ENCODE measurements at regions not wholly inside any gene's neighbourhood (a gene's known extent, or its start where the extent isn't known, plus 50 kb on each side); places are given as distances from the start of the nearest gene placed in this dataset.

- Mint-ChIP-seq H3K4me3 (no peak overlapping the region), H3K9me3 (peaks cover 3% of the 10 kb centered on the region), H3K27ac (ENCODE audit: unreplicated experiment) (no peak overlapping the region), H3K27me3 (ENCODE audit: low read depth) (no peaks in the 10 kb centered on the region), H3K4me1 (peaks cover 14% of the 10 kb centered on the region), H3K36me3 (ENCODE audit: low read depth) (no peaks in the 10 kb centered on the region)
- no peak for DNase-seq (ENCODE audit: low read depth, low spot score)
- TF ChIP-seq, protein P1, sequence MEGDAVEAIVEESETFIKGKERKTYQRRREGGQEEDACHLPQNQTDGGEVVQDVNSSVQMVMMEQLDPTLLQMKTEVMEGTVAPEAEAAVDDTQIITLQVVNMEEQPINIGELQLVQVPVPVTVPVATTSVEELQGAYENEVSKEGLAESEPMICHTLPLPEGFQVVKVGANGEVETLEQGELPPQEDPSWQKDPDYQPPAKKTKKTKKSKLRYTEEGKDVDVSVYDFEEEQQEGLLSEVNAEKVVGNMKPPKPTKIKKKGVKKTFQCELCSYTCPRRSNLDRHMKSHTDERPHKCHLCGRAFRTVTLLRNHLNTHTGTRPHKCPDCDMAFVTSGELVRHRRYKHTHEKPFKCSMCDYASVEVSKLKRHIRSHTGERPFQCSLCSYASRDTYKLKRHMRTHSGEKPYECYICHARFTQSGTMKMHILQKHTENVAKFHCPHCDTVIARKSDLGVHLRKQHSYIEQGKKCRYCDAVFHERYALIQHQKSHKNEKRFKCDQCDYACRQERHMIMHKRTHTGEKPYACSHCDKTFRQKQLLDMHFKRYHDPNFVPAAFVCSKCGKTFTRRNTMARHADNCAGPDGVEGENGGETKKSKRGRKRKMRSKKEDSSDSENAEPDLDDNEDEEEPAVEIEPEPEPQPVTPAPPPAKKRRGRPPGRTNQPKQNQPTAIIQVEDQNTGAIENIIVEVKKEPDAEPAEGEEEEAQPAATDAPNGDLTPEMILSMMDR (conservative IDR thresholded peaks at IDR 0.05) = no peak
Measured at GRCh38 chr16:65641762-65642289, 520.0 kb upstream of the CDH11 start.

DNA sequence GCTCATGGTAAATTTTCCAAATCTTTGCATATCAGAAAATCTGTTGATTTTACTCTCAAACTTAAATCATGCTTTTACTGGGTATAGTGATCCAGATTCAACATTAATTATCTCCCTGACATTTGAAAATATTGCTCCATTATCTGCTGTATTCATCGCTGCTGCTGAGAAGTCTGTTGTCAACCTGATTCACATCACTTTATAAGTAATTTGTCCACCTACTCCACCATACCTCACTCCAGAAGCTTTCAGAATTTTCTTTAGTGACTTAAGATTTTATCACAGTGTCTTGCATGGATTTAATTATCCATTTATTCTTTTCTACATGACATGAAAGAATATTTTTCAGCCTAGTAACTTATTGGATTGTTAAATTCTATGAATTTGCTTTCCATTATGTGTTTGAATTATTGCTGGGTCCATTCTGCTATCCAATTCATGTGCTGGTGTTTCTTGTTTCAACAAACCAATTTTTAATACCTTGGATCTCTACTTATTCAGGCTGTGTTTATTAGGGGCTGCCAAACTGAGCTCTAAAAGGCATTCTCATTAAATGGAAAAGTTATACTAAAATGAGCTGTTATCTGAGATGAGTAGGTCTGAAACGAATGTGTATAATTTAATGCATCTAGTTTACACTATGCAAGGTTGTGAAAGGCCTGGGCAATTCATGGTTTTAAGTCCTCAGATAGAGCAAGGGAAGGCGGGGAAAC is 519.3 kb upstream of the CDH11 start:
- TF ChIP-seq, protein P1 (conservative IDR thresholded peaks at IDR 0.05) = no peak
- H3K9me3 Mint-ChIP-seq = peaks cover 3% of the 10 kb centered on the region
- no peak overlapping the region for H3K27ac Mint-ChIP-seq (ENCODE audit: unreplicated experiment)
- H3K36me3 Mint-ChIP-seq (ENCODE audit: low read depth) = no peaks in the 10 kb centered on the region
- peaks cover 14% of the 10 kb centered on the region for H3K4me1 Mint-ChIP-seq
- H3K4me3 Mint-ChIP-seq = no peak overlapping the region
- H3K27me3 Mint-ChIP-seq (ENCODE audit: low read depth) = no peaks in the 10 kb centered on the region
- no peak for DNase-seq (ENCODE audit: low read depth, low spot score)

GRCh38 chr16:65634833-65635232 is 513.0 kb upstream of the CDH11 start:
- DNase-seq (ENCODE audit: low read depth, low spot score) = no peak
- H3K27ac Mint-ChIP-seq (ENCODE audit: unreplicated experiment) = no peak overlapping the region
- peaks cover 13% of the 10 kb centered on the region for H3K4me1 Mint-ChIP-seq
- no peaks in the 10 kb centered on the region for H3K36me3 Mint-ChIP-seq (ENCODE audit: low read depth)
- TF ChIP-seq, protein P1 (conservative IDR thresholded peaks at IDR 0.05) = no peak
- H3K4me3 Mint-ChIP-seq = no peak overlapping the region
- H3K27me3 Mint-ChIP-seq (ENCODE audit: low read depth) = peaks cover 2% of the 10 kb centered on the region
- H3K9me3 Mint-ChIP-seq = peaks cover 4% of the 10 kb centered on the region

DNA sequence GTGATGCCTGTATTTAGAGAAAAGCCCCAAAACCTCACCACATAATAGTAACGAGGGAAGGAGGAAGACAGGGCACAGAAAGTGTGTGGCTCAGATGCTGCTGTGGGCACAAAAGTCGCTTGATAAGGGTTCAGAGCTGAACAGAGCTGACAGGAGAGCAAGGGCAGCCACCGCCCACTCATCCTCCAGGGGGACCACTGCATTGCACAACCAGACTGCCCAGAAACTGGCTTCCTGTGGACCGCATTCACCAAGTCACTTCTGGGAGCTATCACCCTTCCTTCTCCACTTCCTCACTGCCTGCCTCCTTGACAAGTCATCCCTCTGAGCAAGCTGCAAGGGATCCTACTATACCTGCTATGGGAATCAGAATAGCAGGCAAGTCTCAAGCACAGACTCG is 512.4 kb upstream of the CDH11 start:
- Mint-ChIP-seq H3K36me3 (ENCODE audit: low read depth) (no peaks in the 10 kb centered on the region), H3K27ac (ENCODE audit: unreplicated experiment) (no peak overlapping the region), H3K4me3 (no peak overlapping the region), H3K4me1 (peaks cover 13% of the 10 kb centered on the region), H3K9me3 (peaks cover 4% of the 10 kb centered on the region), H3K27me3 (ENCODE audit: low read depth) (peaks cover 2% of the 10 kb centered on the region)
- DNase-seq (ENCODE audit: low read depth, low spot score) = no peak
- TF ChIP-seq, protein P1 (conservative IDR thresholded peaks at IDR 0.05) = no peak

DNA sequence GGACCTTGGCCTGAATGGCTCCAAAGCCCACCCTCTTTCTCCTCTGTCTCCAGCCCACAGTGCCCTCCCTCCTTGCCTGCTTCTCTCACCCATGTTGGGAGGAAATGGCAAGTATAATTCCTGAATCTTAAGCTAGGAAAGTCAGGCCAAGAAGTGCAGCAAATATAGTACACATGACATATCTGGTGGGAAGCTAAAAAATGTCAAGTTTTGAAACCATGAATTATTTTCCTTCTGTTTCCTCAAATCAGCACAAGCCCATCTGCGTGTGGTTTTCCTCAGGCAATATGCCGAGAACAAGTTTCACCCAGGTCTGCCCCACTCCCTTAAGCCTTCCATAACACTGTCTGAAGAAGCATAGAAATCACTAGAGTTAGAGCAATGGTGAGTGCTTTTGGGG is 502.8 kb upstream of the CDH11 start:
- TF ChIP-seq, protein P1 (conservative IDR thresholded peaks at IDR 0.05) = no peak
- H3K9me3 Mint-ChIP-seq = peaks cover 3% of the 10 kb centered on the region
- no peaks in the 10 kb centered on the region for H3K4me1 Mint-ChIP-seq
- no peaks in the 10 kb centered on the region for H3K27me3 Mint-ChIP-seq (ENCODE audit: low read depth)
- no peak overlapping the region for H3K27ac Mint-ChIP-seq (ENCODE audit: unreplicated experiment)
- no peaks in the 10 kb centered on the region for H3K36me3 Mint-ChIP-seq (ENCODE audit: low read depth)
- H3K4me3 Mint-ChIP-seq = no peak overlapping the region
- no peak for DNase-seq (ENCODE audit: low read depth, low spot score)
